ENCODE measurements at regions not wholly inside any gene's neighbourhood (a gene's known extent, or its start where the extent isn't known, plus 50 kb on each side); places are given as distances from the start of the nearest gene placed in this dataset.
A peak's percentile ranks its signal among the peaks of the same experiment; 100 is the strongest.

GRCh38 chr14:71287567-71287966 lies 380.3 kb downstream of the PCNX1 start:
- no peak for DNase-seq (ENCODE audit: low read depth, low spot score)

GRCh38 chr14:71289536-71289935 lies 382.3 kb downstream of the PCNX1 start:
- no peak for DNase-seq (ENCODE audit: low read depth, low spot score)

GRCh38 chr14:71290301-71290700 lies 383.0 kb downstream of the PCNX1 start:
- DNase-seq (ENCODE audit: low read depth, low spot score), result no peak

GRCh38 chr14:71290960-71291466 lies 383.8 kb downstream of the PCNX1 start:
- no peak for DNase-seq (ENCODE audit: low read depth, low spot score)

- no peak for DNase-seq (ENCODE audit: low read depth, low spot score)
Observed at GRCh38 chr14:71296184-71296583, 388.9 kb downstream of the PCNX1 start.

GRCh38 chr14:71300566-71301330 lies 393.5 kb downstream of the PCNX1 start:
- no peak for DNase-seq (ENCODE audit: low read depth, low spot score)

GRCh38 chr14:71301611-71302010 lies 394.4 kb downstream of the PCNX1 start:
- DNase-seq (ENCODE audit: low read depth, low spot score), result no peak

GRCh38 chr14:71304690-71305089 lies 397.4 kb downstream of the PCNX1 start:
- no peak for DNase-seq (ENCODE audit: low read depth, low spot score)

- DNase-seq (ENCODE audit: low read depth, low spot score), result no peak
Observed at GRCh38 chr14:71308671-71309070, 401.4 kb downstream of the PCNX1 start.

- DNase-seq (ENCODE audit: low read depth, low spot score), result no peak
Observed at GRCh38 chr14:71309756-71310155, 402.5 kb downstream of the PCNX1 start.

- DNase-seq (ENCODE audit: low read depth, low spot score), result no peak
Observed at GRCh38 chr14:71311061-71311460, 403.8 kb downstream of the PCNX1 start.

- DNase-seq (ENCODE audit: low read depth, low spot score), result no peak
Observed at GRCh38 chr14:71314717-71315116, 407.5 kb downstream of the PCNX1 start.

GRCh38 chr14:71317385-71318096 lies 410.3 kb downstream of the PCNX1 start:
- no peak for DNase-seq (ENCODE audit: low read depth, low spot score)

GRCh38 chr14:71318097-71318459 lies 410.8 kb downstream of the PCNX1 start:
- DNase-seq (ENCODE audit: low read depth, low spot score), result no peak

- no peak for DNase-seq (ENCODE audit: low read depth, low spot score)
Observed at GRCh38 chr14:71319666-71320065, 412.4 kb downstream of the PCNX1 start.

- DNase-seq (ENCODE audit: low read depth, low spot score), result peak; percentile 98
Observed at GRCh38 chr14:71320107-71320733, 413.0 kb downstream of the PCNX1 start, which contains the start of gene SIPA1L1. TSS of gene SIPA1L1 (plus strand) at chr14:71320476.

GRCh38 chr14:71320734-71321573 lies 413.7 kb downstream of the PCNX1 start:
- no peak for DNase-seq (ENCODE audit: low read depth, low spot score)

- no peak for DNase-seq (ENCODE audit: low read depth, low spot score)
Observed at GRCh38 chr14:71321574-71322315, 414.5 kb downstream of the PCNX1 start.

- no peak for DNase-seq (ENCODE audit: low read depth, low spot score)
Observed at GRCh38 chr14:71322655-71323250, 415.5 kb downstream of the PCNX1 start.

GRCh38 chr14:71324767-71325272 lies 417.6 kb downstream of the PCNX1 start:
- DNase-seq (ENCODE audit: low read depth, low spot score), result no peak

Measured in activated CD4-positive, CD25-positive, alpha-beta regulatory T cell treated with anti-CD3 and anti-CD28 coated beads, Interleukin-2, amount 50 U/mL, for 16 hours (primary cell).